NCI-H748 (cell line): ENCODE measurements at regions not wholly inside any gene's neighbourhood (a gene's known extent, or its start where the extent isn't known, plus 50 kb on each side); places are given as distances from the start of the nearest gene placed in this dataset.
"Not testable (repeated sequence)": the region's sequence is repeated elsewhere in the genome, so short reads cannot be mapped to it uniquely, and the experiment has no call there.

ENCODE experiments used
- DNase-seq: peaks from one replicate; lab custom pipeline; 2025; ENCODE audit not compliant: unreplicated experiment; lab: John Stamatoyannopoulos, UW

GRCh38 chr13:79837741-79838450 lies 356.9 kb downstream of the NDFIP2 start:
- DNase-seq = no peak

GRCh38 chr13:79836121-79836520 lies 355.2 kb downstream of the NDFIP2 start:
- DNase-seq = not testable (repeated sequence)

- no peak for DNase-seq
Observed at GRCh38 chr13:79834876-79835275, 353.9 kb downstream of the NDFIP2 start.

- DNase-seq = peak; percentile 7
Observed at GRCh38 chr13:79833991-79834390, 353.0 kb downstream of the NDFIP2 start.

- DNase-seq = no peak
Observed at GRCh38 chr13:79831556-79831955, 350.6 kb downstream of the NDFIP2 start.

GRCh38 chr13:79830945-79831344 lies 350.0 kb downstream of the NDFIP2 start:
- DNase-seq = no peak

- DNase-seq = no peak
Observed at GRCh38 chr13:79830426-79830825, 349.5 kb downstream of the NDFIP2 start.

- no peak for DNase-seq
Observed at GRCh38 chr13:79829880-79830279, 348.9 kb downstream of the NDFIP2 start.

- no peak for DNase-seq
Observed at GRCh38 chr13:79825959-79826358, 345.0 kb downstream of the NDFIP2 start.

- no peak for DNase-seq
Observed at GRCh38 chr13:79815041-79815440, 334.1 kb downstream of the NDFIP2 start.

- no peak for DNase-seq
Observed at GRCh38 chr13:79812070-79812850, 331.3 kb downstream of the NDFIP2 start.

GRCh38 chr13:79811170-79811569 lies 330.2 kb downstream of the NDFIP2 start:
- no peak for DNase-seq

- no peak for DNase-seq
Observed at GRCh38 chr13:79810669-79811068, 329.7 kb downstream of the NDFIP2 start.

GRCh38 chr13:79810018-79810417 lies 329.1 kb downstream of the NDFIP2 start:
- no peak for DNase-seq

- DNase-seq = no peak
Observed at GRCh38 chr13:79808475-79808874, 327.5 kb downstream of the NDFIP2 start.

GRCh38 chr13:79807554-79807953 lies 326.6 kb downstream of the NDFIP2 start:
- no peak for DNase-seq

GRCh38 chr13:79806821-79807220 lies 325.9 kb downstream of the NDFIP2 start:
- DNase-seq = no peak

GRCh38 chr13:79805317-79805716 lies 324.4 kb downstream of the NDFIP2 start:
- no peak for DNase-seq

- no peak for DNase-seq
Observed at GRCh38 chr13:79803989-79804388, 323.0 kb downstream of the NDFIP2 start.

GRCh38 chr13:79803296-79803695 lies 322.3 kb downstream of the NDFIP2 start:
- DNase-seq = no peak

GRCh38 chr13:79802389-79803085 lies 321.6 kb downstream of the NDFIP2 start:
- peak; percentile 20 for DNase-seq
